Upper lobe of left lung (tissue), 4 donors: ENCODE measurements at regions not wholly inside any gene's neighbourhood (a gene's known extent, or its start where the extent isn't known, plus 50 kb on each side); places are given as distances from the start of the nearest gene placed in this dataset.

Experiments used
- CTCF ChIP-seq, 6 experiments: fragments of 450-650 bp in 4 of 6; fragments of 200-600 bp in 2 of 6; sonication (generic) in 2 of 6; IDR thresholded peaks; one replicate each; pipeline ENCODE4 v1.5.1; 2016 to 2019; ENCODE audit warnings: antibody characterized with exemption in 6 of 6
- EP300 ChIP-seq, 4 donors: sonication (generic); formaldehyde crosslinking; IDR thresholded peaks; one replicate each; pipeline ENCODE4 v1.5.1; 2017; ENCODE audit warnings: antibody characterized with exemption in 4 of 4, control low read depth in 2 of 4
- POLR2A ChIP-seq, 4 donors: fragments of 450-650 bp; IDR thresholded peaks; one replicate each; pipeline ENCODE4 v1.5.1; 2016 to 2017; ENCODE audit warnings: antibody characterized with exemption in 4 of 4, mild to moderate bottlenecking in 2 of 4
- POLR2AphosphoS5 ChIP-seq, 2 donors: sonication (generic); formaldehyde crosslinking; IDR thresholded peaks; one replicate each; pipeline ENCODE4 v1.5.1; 2017; ENCODE audit warnings: antibody characterized with exemption in 2 of 2

- TF ChIP-seq CTCF (IDR thresholded peaks at IDR 0.05) = no peak
- no peak for TF ChIP-seq POLR2AphosphoS5 (IDR thresholded peaks at IDR 0.05)
- no peak for TF ChIP-seq POLR2A (IDR thresholded peaks at IDR 0.05)
- no peak for TF ChIP-seq EP300 (IDR thresholded peaks at IDR 0.05)
These were observed 168.9 kb downstream of the VRK1 start for GRCh38 chr14:96965885-96966595.
